Endothelial cell of umbilical vein (primary cell): ENCODE measurements at regions not wholly inside any gene's neighbourhood (a gene's known extent, or its start where the extent isn't known, plus 50 kb on each side); places are given as distances from the start of the nearest gene placed in this dataset.

ENCODE experiments used
- BruUV-seq: library from RNA; stranded (reverse); fragments of 400-500 nt; replicated peaks from 2 replicates; lab custom pipeline; 2021; lab: Mats Ljungman, UMichigan
- CTCF ChIA-PET: fragments of 300-600, 350-600 bp; sonication (Branson Sonifier 250); formaldehyde crosslinking; loops from one replicate; lab custom pipeline; 2021; ENCODE audit warnings: antibody characterized with exemption, inconsistent platforms; lab: Charles Lee
- POLR2A ChIA-PET: fragments of 300-600, 350-600 bp; sonication (Branson Sonifier 250); formaldehyde crosslinking; loops from one replicate; lab custom pipeline; 2021; ENCODE audit warnings: antibody characterized with exemption, inconsistent platforms; lab: Charles Lee
- DNase-seq: peaks from one replicate; pipeline ENCODE4 v3.0.0-alpha.2; 2011; ENCODE audit warnings: low read depth, low spot score
- FAIRE-seq: peaks from 2 replicates; lab custom pipeline; 2011; peaks lifted over from hg19 to GRCh38; lab: Jason Lieb, UNC
- H2AFZ ChIP-seq: 2 replicates; pipeline ENCODE4 v1.6.0; 2012; ENCODE audit warnings: low read depth, low read length, control low read depth, inconsistent platforms
- H3K27ac ChIP-seq: 2 replicates; pipeline ENCODE4 v1.5.1; 2011; ENCODE audit warnings: low read depth, mild to moderate bottlenecking, control low read depth, low read length, moderate library complexity; ENCODE audit not compliant: insufficient read depth
- H3K27me3 ChIP-seq, 2 experiments: 2 replicates each; pipeline versions ENCODE4 v1.6.0 to v1.6.1; 2011; ENCODE audit warnings: low read length in 2 of 2, mixed read lengths in 1 of 2; ENCODE audit not compliant: control insufficient read depth in 2 of 2, insufficient read depth in 2 of 2
- H3K36me3 ChIP-seq, 2 experiments: 2 replicates in 1 of 2; 3 replicates in 1 of 2; pipeline ENCODE4 v1.5.1; 2011; ENCODE audit warnings: low read length in 2 of 2, mild to moderate bottlenecking in 1 of 2, moderate library complexity in 1 of 2; ENCODE audit not compliant: control insufficient read depth in 2 of 2, insufficient read depth in 2 of 2; ENCODE audit errors: extremely low read depth in 1 of 2
- H3K4me1 ChIP-seq: 3 replicates; pipeline ENCODE4 v1.5.1; 2011; ENCODE audit warnings: mild to moderate bottlenecking, low read length; ENCODE audit not compliant: control insufficient read depth, insufficient read depth; ENCODE audit errors: extremely low read depth
- H3K4me2 ChIP-seq: 2 replicates; pipeline ENCODE4 v1.6.1; 2011; ENCODE audit warnings: low read length, control low read depth, mixed read lengths; ENCODE audit not compliant: insufficient read depth
- H3K4me3 ChIP-seq, 3 experiments: fragments of 200-600 bp in 1 of 3; sonication (generic), shearing (Covaris generic) in 1 of 3; replicated peaks in 1 of 3; 2 replicates each; pipeline ENCODE4 v1.5.1; 2011 to 2016; ENCODE audit warnings: control low read depth in 3 of 3, low read length in 3 of 3, mild to moderate bottlenecking in 2 of 3, inconsistent platforms in 1 of 3, low read depth in 1 of 3, moderate library complexity in 1 of 3; ENCODE audit not compliant: insufficient read depth in 1 of 3
- H3K79me2 ChIP-seq: 2 replicates; pipeline ENCODE4 v1.6.0; 2012; ENCODE audit warnings: low read length, inconsistent platforms; ENCODE audit not compliant: control insufficient read depth, insufficient read depth
- H3K9ac ChIP-seq: replicated peaks from 2 replicates; pipeline ENCODE3; 2011; ENCODE audit warnings: low read length, control low read depth; ENCODE audit not compliant: insufficient read depth; ENCODE audit errors: extremely low read depth
- H3K9me1 ChIP-seq: replicated peaks from 3 replicates; pipeline ENCODE4 v1.6.0; 2011; ENCODE audit warnings: mild to moderate bottlenecking, low read length; ENCODE audit not compliant: control insufficient read depth, insufficient read depth; ENCODE audit errors: extremely low read depth
- H3K9me3 ChIP-seq: replicated peaks from 2 replicates; pipeline ENCODE4 v1.5.1; 2012; ENCODE audit warnings: low read length, inconsistent platforms; ENCODE audit not compliant: control insufficient read depth, insufficient read depth
- H4K20me1 ChIP-seq: replicated peaks from 2 replicates; pipeline ENCODE3; 2011; ENCODE audit warnings: mild to moderate bottlenecking, low read length; ENCODE audit not compliant: control insufficient read depth, insufficient read depth; ENCODE audit errors: extremely low read depth
- EZH2 ChIP-seq: IDR thresholded peaks from 2 replicates; pipeline ENCODE4 v1.6.1; 2012; ENCODE audit warnings: borderline replicate concordance, low read depth, mild to moderate bottlenecking, moderate library complexity, low read length, inconsistent platforms; ENCODE audit not compliant: severe bottlenecking
- FOS ChIP-seq: IDR thresholded peaks from 2 replicates; pipeline ENCODE4 v1.6.1; 2011; ENCODE audit warnings: mild to moderate bottlenecking, low read length, moderate library complexity, borderline replicate concordance; ENCODE audit not compliant: insufficient read depth
- GATA2 ChIP-seq: IDR thresholded peaks from 2 replicates; pipeline ENCODE4 v1.7.0; 2011; ENCODE audit warnings: low read depth, mild to moderate bottlenecking, moderate library complexity, mixed read lengths, low read length; ENCODE audit not compliant: insufficient read length, insufficient read depth
- JUN ChIP-seq: IDR thresholded peaks from 2 replicates; pipeline ENCODE4 v1.6.1; 2011; ENCODE audit warnings: borderline replicate concordance, low read depth; ENCODE audit not compliant: insufficient read length, insufficient read depth
- POLR2A ChIP-seq: IDR thresholded peaks from 2 replicates; pipeline ENCODE4 v1.6.1; 2012; ENCODE audit warnings: low read depth, mild to moderate bottlenecking, control low read depth, low read length
- POLR2AphosphoS5 ChIP-seq: IDR thresholded peaks from 2 replicates; pipeline ENCODE4 v1.6.1; 2012; ENCODE audit warnings: low read depth, mild to moderate bottlenecking, control low read depth, low read length, moderate library complexity; ENCODE audit not compliant: insufficient read depth
- dilution Hi-C: fragments of 300-500 bp; cut with MboI; formaldehyde crosslinking; loops from one replicate; pipeline ENCODE4 v1.15.0; 2019; ENCODE audit warnings: low sequenced_read_pairs; ENCODE audit not compliant: extremely low pct_ligation_motif_present
- intact Hi-C: fragments of 100-400 bp; cut with micrococcal nuclease; formaldehyde crosslinking; loops from one replicate; pipeline ENCODE4 v1.10.0; 2022
- TF ChIP-seq, protein P1 (sequence below), 2 donors: IDR thresholded peaks; 1 replicate in 1 of 2; 2 replicates in 1 of 2; pipeline ENCODE4 v1.5.1; 2011; ENCODE audit warnings: low read length in 2 of 2, mild to moderate bottlenecking in 2 of 2, moderate library complexity in 2 of 2, control low read depth in 1 of 2, inconsistent platforms in 1 of 2, low read depth in 1 of 2; ENCODE audit not compliant: insufficient read depth in 1 of 2; ENCODE audit errors: extremely low read depth in 1 of 2

DNA sequence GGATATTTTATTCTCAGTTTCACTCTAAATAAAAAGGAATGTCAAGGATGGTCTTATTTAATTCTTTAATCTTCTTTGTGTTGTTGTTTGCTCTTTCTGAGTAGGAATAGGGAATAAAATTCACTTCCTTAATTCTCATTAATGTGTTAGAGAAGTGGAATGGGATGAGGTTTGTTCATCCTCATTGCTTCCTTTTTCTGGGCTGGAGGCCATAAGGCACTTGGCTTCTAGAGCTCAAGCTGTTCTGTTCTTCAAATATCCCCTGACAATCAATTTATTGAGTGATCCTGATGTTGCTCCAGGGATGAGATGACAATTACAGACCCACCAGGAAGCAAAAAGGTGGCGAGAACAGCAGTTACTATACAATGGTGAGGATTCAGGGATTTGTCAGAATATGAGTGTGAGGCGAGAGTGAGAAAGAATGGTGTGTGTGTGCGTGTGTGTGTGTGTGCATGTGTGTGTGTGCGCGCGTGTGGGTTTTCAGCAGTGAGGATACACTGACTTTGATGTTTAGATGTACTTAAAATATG, 557.6 kb upstream of the FANCL start:
- no peaks in the 10 kb centered on the region for H3K27me3 ChIP-seq
- no peak for DNase-seq
- ChIA-PET CTCF (interaction anchor here (1.0 kb wide), 1 partner anchor 67 kb away, joined by 3 read pairs; no protein-coding TSS in a partner anchor), POLR2A (no interaction called here)
- H3K36me3 ChIP-seq = no peaks in the 10 kb centered on the region
- FAIRE-seq = no peak
- no peak overlapping the region for H3K27ac ChIP-seq
- H2AFZ ChIP-seq = no peak overlapping the region
- no peaks in the 10 kb centered on the region for H3K9me3 ChIP-seq
- no peaks in the 10 kb centered on the region for H3K79me2 ChIP-seq
- no peaks in the 10 kb centered on the region for H3K9me1 ChIP-seq
- intact Hi-C loops = no loop called here
- BruUV-seq = no TSS peak
- H3K4me2 ChIP-seq = no peak overlapping the region
- no peak overlapping the region for H3K9ac ChIP-seq
- H4K20me1 ChIP-seq = no peaks in the 10 kb centered on the region
- no peaks in the 10 kb centered on the region for H3K4me1 ChIP-seq
- dilution Hi-C loops = no loop called here
- no peak overlapping the region for H3K4me3 ChIP-seq
- TF ChIP-seq EZH2 = no peak
- no peak for TF ChIP-seq FOS
- no peak for TF ChIP-seq POLR2A
- TF ChIP-seq POLR2AphosphoS5 = no peak
- TF ChIP-seq, protein P1, sequence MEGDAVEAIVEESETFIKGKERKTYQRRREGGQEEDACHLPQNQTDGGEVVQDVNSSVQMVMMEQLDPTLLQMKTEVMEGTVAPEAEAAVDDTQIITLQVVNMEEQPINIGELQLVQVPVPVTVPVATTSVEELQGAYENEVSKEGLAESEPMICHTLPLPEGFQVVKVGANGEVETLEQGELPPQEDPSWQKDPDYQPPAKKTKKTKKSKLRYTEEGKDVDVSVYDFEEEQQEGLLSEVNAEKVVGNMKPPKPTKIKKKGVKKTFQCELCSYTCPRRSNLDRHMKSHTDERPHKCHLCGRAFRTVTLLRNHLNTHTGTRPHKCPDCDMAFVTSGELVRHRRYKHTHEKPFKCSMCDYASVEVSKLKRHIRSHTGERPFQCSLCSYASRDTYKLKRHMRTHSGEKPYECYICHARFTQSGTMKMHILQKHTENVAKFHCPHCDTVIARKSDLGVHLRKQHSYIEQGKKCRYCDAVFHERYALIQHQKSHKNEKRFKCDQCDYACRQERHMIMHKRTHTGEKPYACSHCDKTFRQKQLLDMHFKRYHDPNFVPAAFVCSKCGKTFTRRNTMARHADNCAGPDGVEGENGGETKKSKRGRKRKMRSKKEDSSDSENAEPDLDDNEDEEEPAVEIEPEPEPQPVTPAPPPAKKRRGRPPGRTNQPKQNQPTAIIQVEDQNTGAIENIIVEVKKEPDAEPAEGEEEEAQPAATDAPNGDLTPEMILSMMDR (IDR thresholded peaks at IDR 0.05; ENCODE audit: extremely low read depth in 1 of 2, insufficient read depth in 1 of 2, low read depth in 1 of 2, low read length in 2 of 2) = no peak
- TF ChIP-seq GATA2 = no peak
- no peak for TF ChIP-seq JUN
